Neural cell (in vitro differentiated cells): ENCODE measurements at regions not wholly inside any gene's neighbourhood (a gene's known extent, or its start where the extent isn't known, plus 50 kb on each side); places are given as distances from the start of the nearest gene placed in this dataset.

Experiments
- EP300 ChIP-seq: fragments of 450-650 bp; conservative IDR thresholded peaks from 2 replicates; pipeline ENCODE4 v1.6.1; 2014; ENCODE audit warnings: antibody characterized with exemption, mild to moderate bottlenecking, moderate library complexity; ENCODE audit not compliant: poor library complexity, severe bottlenecking
- EZH2 ChIP-seq: fragments of 200-600, 300-800 bp; shearing (Covaris generic), sonication (generic); IDR thresholded peaks from 2 replicates; pipeline ENCODE4 v1.6.1; 2014; ENCODE audit warnings: antibody characterized with exemption, low read length, borderline replicate concordance, mild to moderate bottlenecking; ENCODE audit not compliant: insufficient read depth, poor library complexity, severe bottlenecking
- MXI1 ChIP-seq: fragments of 450-650 bp; conservative IDR thresholded peaks from 2 replicates; pipeline ENCODE4 v1.6.1; 2014; ENCODE audit warnings: antibody characterized with exemption, mild to moderate bottlenecking; ENCODE audit not compliant: poor library complexity, severe bottlenecking
- POLR2AphosphoS5 ChIP-seq: IDR thresholded peaks from 2 replicates; pipeline ENCODE4 v1.6.1; 2012
- RAD21 ChIP-seq: fragments of 450-650 bp; conservative IDR thresholded peaks from 2 replicates; pipeline ENCODE4 v1.6.1; 2014; ENCODE audit warnings: antibody characterized with exemption, mild to moderate bottlenecking, moderate library complexity
- TAF1 ChIP-seq: IDR thresholded peaks from 2 replicates; pipeline ENCODE4 v1.6.1; 2012; ENCODE audit warnings: low read depth
- TF ChIP-seq, protein P1 (sequence below): fragments of 450-650 bp; IDR thresholded peaks from 2 replicates; pipeline ENCODE4 v1.5.1; 2014; ENCODE audit warnings: antibody characterized with exemption, mild to moderate bottlenecking, moderate library complexity; ENCODE audit not compliant: poor library complexity, severe bottlenecking
- TF ChIP-seq, protein P2 (sequence below): IDR thresholded peaks from 2 replicates; pipeline ENCODE4 v1.6.1; 2012; ENCODE audit warnings: borderline replicate concordance

DNA sequence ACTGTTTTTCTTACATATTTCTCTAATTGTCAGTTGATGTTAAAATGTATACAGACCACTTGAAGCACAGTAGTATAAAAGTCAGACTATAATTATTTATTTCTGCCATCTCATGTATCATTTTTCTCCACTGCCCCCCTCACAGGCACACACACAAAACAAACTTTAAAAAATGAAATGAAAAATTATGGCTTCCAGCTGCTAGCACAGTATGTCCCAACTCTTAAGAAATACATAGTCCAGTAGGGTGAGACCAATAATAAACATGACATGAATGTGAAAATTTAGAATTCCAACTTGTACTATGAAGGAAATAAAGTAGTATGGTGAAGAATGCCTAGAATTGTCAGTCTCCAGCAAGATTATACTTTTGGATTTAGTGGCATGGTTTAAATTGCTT is 1247.9 kb downstream of the JRKL start:
- TF ChIP-seq POLR2AphosphoS5 = no peak
- TF ChIP-seq, protein P1, sequence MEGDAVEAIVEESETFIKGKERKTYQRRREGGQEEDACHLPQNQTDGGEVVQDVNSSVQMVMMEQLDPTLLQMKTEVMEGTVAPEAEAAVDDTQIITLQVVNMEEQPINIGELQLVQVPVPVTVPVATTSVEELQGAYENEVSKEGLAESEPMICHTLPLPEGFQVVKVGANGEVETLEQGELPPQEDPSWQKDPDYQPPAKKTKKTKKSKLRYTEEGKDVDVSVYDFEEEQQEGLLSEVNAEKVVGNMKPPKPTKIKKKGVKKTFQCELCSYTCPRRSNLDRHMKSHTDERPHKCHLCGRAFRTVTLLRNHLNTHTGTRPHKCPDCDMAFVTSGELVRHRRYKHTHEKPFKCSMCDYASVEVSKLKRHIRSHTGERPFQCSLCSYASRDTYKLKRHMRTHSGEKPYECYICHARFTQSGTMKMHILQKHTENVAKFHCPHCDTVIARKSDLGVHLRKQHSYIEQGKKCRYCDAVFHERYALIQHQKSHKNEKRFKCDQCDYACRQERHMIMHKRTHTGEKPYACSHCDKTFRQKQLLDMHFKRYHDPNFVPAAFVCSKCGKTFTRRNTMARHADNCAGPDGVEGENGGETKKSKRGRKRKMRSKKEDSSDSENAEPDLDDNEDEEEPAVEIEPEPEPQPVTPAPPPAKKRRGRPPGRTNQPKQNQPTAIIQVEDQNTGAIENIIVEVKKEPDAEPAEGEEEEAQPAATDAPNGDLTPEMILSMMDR = no peak
- TF ChIP-seq EZH2 = no peak
- no peak for TF ChIP-seq EP300
- TF ChIP-seq RAD21 = no peak
- TF ChIP-seq MXI1 = no peak
- TF ChIP-seq, protein P2, sequence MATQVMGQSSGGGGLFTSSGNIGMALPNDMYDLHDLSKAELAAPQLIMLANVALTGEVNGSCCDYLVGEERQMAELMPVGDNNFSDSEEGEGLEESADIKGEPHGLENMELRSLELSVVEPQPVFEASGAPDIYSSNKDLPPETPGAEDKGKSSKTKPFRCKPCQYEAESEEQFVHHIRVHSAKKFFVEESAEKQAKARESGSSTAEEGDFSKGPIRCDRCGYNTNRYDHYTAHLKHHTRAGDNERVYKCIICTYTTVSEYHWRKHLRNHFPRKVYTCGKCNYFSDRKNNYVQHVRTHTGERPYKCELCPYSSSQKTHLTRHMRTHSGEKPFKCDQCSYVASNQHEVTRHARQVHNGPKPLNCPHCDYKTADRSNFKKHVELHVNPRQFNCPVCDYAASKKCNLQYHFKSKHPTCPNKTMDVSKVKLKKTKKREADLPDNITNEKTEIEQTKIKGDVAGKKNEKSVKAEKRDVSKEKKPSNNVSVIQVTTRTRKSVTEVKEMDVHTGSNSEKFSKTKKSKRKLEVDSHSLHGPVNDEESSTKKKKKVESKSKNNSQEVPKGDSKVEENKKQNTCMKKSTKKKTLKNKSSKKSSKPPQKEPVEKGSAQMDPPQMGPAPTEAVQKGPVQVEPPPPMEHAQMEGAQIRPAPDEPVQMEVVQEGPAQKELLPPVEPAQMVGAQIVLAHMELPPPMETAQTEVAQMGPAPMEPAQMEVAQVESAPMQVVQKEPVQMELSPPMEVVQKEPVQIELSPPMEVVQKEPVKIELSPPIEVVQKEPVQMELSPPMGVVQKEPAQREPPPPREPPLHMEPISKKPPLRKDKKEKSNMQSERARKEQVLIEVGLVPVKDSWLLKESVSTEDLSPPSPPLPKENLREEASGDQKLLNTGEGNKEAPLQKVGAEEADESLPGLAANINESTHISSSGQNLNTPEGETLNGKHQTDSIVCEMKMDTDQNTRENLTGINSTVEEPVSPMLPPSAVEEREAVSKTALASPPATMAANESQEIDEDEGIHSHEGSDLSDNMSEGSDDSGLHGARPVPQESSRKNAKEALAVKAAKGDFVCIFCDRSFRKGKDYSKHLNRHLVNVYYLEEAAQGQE = no peak
- no peak for TF ChIP-seq TAF1
